HepG2 (cell line): ENCODE measurements at regions not wholly inside any gene's neighbourhood (a gene's known extent, or its start where the extent isn't known, plus 50 kb on each side); places are given as distances from the start of the nearest gene placed in this dataset.
A peak's percentile ranks its signal among the peaks of the same experiment; 100 is the strongest.

Experiments used
- BCL6 ChIP-seq: IDR thresholded peaks from 2 replicates; pipeline ENCODE4 v1.6.1; 2016; ENCODE audit warnings: missing genetic modification reagents, missing compliant biosample characterization
- EP300 ChIP-seq, 3 experiments: sonication (generic) in 1 of 3; formaldehyde crosslinking in 1 of 3; IDR thresholded peaks; 2 replicates each; pipeline versions ENCODE4 v1.5.1 to v1.6.1; 2011 to 2020; ENCODE audit warnings: low read depth in 2 of 3, low read length in 2 of 3, borderline replicate concordance in 1 of 3, improper control_type of control experiment in 1 of 3, mild to moderate bottlenecking in 1 of 3, missing genetic modification reagents in 1 of 3, moderate library complexity in 1 of 3
- FOXA1 ChIP-seq, 2 experiments: fragments of 450-650 bp in 1 of 2; sonication (generic) in 1 of 2; formaldehyde crosslinking in 1 of 2; IDR thresholded peaks; 2 replicates each; pipeline versions ENCODE4 v1.4.0 to v1.6.1; 2016 to 2020; ENCODE audit warnings: missing genetic modification reagents in 1 of 2
- HCFC1 ChIP-seq: fragments of 150-350 bp; IDR thresholded peaks from 2 replicates; pipeline ENCODE4 v1.6.1; 2014; ENCODE audit warnings: low read depth, low read length
- ISL2 ChIP-seq: sonication (generic); formaldehyde crosslinking; IDR thresholded peaks from 2 replicates; pipeline ENCODE4 v1.5.0; 2020; ENCODE audit warnings: missing genetic modification reagents
- MTA3 ChIP-seq: sonication (generic); formaldehyde crosslinking; IDR thresholded peaks from 2 replicates; pipeline ENCODE4 v1.4.0; 2020; ENCODE audit warnings: missing genetic modification reagents
- NCOA2 ChIP-seq: sonication (generic); formaldehyde crosslinking; IDR thresholded peaks from 2 replicates; pipeline ENCODE4 v1.8.0; 2022; ENCODE audit warnings: inconsistent platforms
- NR1H2 ChIP-seq: sonication (generic); formaldehyde crosslinking; IDR thresholded peaks from 2 replicates; pipeline ENCODE4 v1.8.1; 2022; ENCODE audit warnings: low read depth, missing genetic modification reagents, borderline replicate concordance
- RXRB ChIP-seq: IDR thresholded peaks from 2 replicates; pipeline ENCODE4 v1.6.1; 2016; ENCODE audit warnings: borderline replicate concordance, missing genetic modification reagents, missing compliant biosample characterization
- SAP130 ChIP-seq: IDR thresholded peaks from 2 replicates; pipeline ENCODE4 v1.6.1; 2016; ENCODE audit warnings: low read depth
- SMC3 ChIP-seq: IDR thresholded peaks from 2 replicates; pipeline ENCODE4 v1.6.1; 2011; ENCODE audit warnings: low read length, improper control_type of control experiment
- SP4 ChIP-seq: sonication (generic); formaldehyde crosslinking; IDR thresholded peaks from 2 replicates; pipeline ENCODE4 v1.8.1; 2023; ENCODE audit warnings: mild to moderate bottlenecking, missing genetic modification reagents
- ZKSCAN8 ChIP-seq: IDR thresholded peaks from 2 replicates; pipeline ENCODE4 v1.6.1; 2016; ENCODE audit warnings: borderline replicate concordance, missing genetic modification reagents, missing compliant biosample characterization
- ZMYM3 ChIP-seq: sonication (generic); formaldehyde crosslinking; IDR thresholded peaks from 2 replicates; pipeline ENCODE4 v1.5.1; 2020; ENCODE audit warnings: mild to moderate bottlenecking, missing genetic modification reagents
- ZNF10 ChIP-seq: sonication (generic); formaldehyde crosslinking; IDR thresholded peaks from 2 replicates; pipeline ENCODE4 v1.4.0; 2020; ENCODE audit warnings: mild to moderate bottlenecking, low read depth, missing genetic modification reagents, borderline replicate concordance
- ZNF136 ChIP-seq: sonication (generic); formaldehyde crosslinking; IDR thresholded peaks from 2 replicates; pipeline ENCODE4 v1.8.1; 2022; ENCODE audit warnings: low read depth, mild to moderate bottlenecking, moderate library complexity, missing genetic modification reagents
- ZNF329 ChIP-seq: sonication (generic); formaldehyde crosslinking; IDR thresholded peaks from 2 replicates; pipeline ENCODE4 v1.9.0; 2021; ENCODE audit warnings: low read depth, mild to moderate bottlenecking, missing genetic modification reagents
- ZNF619 ChIP-seq: sonication (generic); formaldehyde crosslinking; IDR thresholded peaks from 2 replicates; pipeline ENCODE4 v1.4.0; 2020; ENCODE audit warnings: mild to moderate bottlenecking, missing genetic modification reagents
- ZNF652 ChIP-seq: IDR thresholded peaks from 2 replicates; pipeline ENCODE4 v1.6.1; 2016; ENCODE audit warnings: low read depth, borderline replicate concordance
- ZNF747 ChIP-seq: sonication (generic); formaldehyde crosslinking; IDR thresholded peaks from 2 replicates; pipeline ENCODE4 v1.8.1; 2023; ENCODE audit warnings: missing genetic modification reagents, mild to moderate bottlenecking, borderline replicate concordance
- ZNF75D ChIP-seq: sonication (generic); formaldehyde crosslinking; IDR thresholded peaks from 2 replicates; pipeline ENCODE4 v1.8.1; 2023; ENCODE audit warnings: missing genetic modification reagents, mild to moderate bottlenecking, borderline replicate concordance
- ZSCAN29 ChIP-seq: sonication (generic); formaldehyde crosslinking; conservative IDR thresholded peaks from 2 replicates; pipeline ENCODE4 v1.4.0; 2020; ENCODE audit warnings: mild to moderate bottlenecking, missing genetic modification reagents
- TF ChIP-seq, protein P1 (sequence below): sonication (generic); formaldehyde crosslinking; IDR thresholded peaks from 2 replicates; pipeline ENCODE4 v1.4.0; 2020; ENCODE audit warnings: mild to moderate bottlenecking, low read depth, missing genetic modification reagents
- TF ChIP-seq, protein P2 (sequence below): sonication (generic); formaldehyde crosslinking; IDR thresholded peaks from 2 replicates; pipeline ENCODE4 v1.4.0; 2020; ENCODE audit warnings: missing genetic modification reagents, borderline replicate concordance
- TF ChIP-seq, protein P3 (sequence below): sonication (generic); formaldehyde crosslinking; IDR thresholded peaks from 2 replicates; pipeline ENCODE4 v1.9.0; 2021; ENCODE audit warnings: missing genetic modification reagents, borderline replicate concordance

DNA sequence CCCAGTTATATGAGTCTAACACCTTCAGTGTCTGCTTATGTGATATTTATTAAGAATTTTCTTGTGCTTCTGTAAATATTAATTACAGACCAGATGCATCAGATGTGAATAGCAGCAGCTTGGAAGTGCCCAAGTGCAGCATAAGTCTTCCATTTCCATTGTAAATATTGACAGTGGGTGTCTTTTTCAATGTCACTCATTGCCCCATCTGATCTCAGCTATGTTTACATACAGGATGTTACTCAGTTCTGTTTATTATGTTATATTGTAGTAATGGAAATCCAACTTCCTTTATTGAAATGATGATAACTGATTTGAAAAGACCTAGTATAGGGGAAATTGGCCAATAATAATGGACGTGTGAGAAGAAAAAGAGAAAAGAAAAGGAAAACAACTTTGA is 296.7 kb downstream of the SAMD5 start (continued):
- TF ChIP-seq, protein P1, sequence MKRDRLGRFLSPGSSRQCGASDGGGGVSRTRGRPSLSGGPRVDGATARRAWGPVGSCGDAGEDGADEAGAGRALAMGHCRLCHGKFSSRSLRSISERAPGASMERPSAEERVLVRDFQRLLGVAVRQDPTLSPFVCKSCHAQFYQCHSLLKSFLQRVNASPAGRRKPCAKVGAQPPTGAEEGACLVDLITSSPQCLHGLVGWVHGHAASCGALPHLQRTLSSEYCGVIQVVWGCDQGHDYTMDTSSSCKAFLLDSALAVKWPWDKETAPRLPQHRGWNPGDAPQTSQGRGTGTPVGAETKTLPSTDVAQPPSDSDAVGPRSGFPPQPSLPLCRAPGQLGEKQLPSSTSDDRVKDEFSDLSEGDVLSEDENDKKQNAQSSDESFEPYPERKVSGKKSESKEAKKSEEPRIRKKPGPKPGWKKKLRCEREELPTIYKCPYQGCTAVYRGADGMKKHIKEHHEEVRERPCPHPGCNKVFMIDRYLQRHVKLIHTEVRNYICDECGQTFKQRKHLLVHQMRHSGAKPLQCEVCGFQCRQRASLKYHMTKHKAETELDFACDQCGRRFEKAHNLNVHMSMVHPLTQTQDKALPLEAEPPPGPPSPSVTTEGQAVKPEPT (CRISPR knock-in tag): no peak
- TF ChIP-seq SP4 (CRISPR knock-in tag) (no peak), ISL2 (CRISPR knock-in tag) (no peak), RXRB (CRISPR knock-in tag) (0 out of 2 replicates have a peak, but pooled peaks have one; percentile 20), ZNF10 (CRISPR knock-in tag) (no peak), ZNF136 (no peak), MTA3 (CRISPR knock-in tag) (no peak), SAP130 (CRISPR knock-in tag) (0 out of 2 replicates have a peak, but pooled peaks have one; percentile 32), ZSCAN29 (CRISPR knock-in tag) (no peak), NCOA2 (peak; percentile 48; the same call in 1 of the 2 replicates), ZNF329 (CRISPR knock-in tag) (no peak), BCL6 (CRISPR knock-in tag) (peak; percentile 43; the same call in 1 of the 2 replicates), ZMYM3 (CRISPR knock-in tag) (no peak), FOXA1 (IDR thresholded peaks at IDR 0.05) (peak; percentile 80), FOXA1 (CRISPR knock-in tag; IDR thresholded peaks at IDR 0.05) (peak; percentile 89), EP300 (IDR thresholded peaks at IDR 0.05; ENCODE audit: low read depth in 2 of 2, low read length in 2 of 2) (peak in 1 of 2 experiments; percentile 56; a peak in 1 of 4 replicates), EP300 (CRISPR knock-in tag; IDR thresholded peaks at IDR 0.05; ENCODE audit: borderline replicate concordance) (no peak), ZNF747 (CRISPR knock-in tag) (no peak), ZNF652 (peak; percentile 33; the same call in 1 of the 2 replicates), ZNF75D (CRISPR knock-in tag) (no peak), HCFC1 (no peak), ZKSCAN8 (CRISPR knock-in tag) (no peak), ZNF619 (CRISPR knock-in tag) (no peak), NR1H2 (no peak), SMC3 (no peak)
- TF ChIP-seq, protein P2, sequence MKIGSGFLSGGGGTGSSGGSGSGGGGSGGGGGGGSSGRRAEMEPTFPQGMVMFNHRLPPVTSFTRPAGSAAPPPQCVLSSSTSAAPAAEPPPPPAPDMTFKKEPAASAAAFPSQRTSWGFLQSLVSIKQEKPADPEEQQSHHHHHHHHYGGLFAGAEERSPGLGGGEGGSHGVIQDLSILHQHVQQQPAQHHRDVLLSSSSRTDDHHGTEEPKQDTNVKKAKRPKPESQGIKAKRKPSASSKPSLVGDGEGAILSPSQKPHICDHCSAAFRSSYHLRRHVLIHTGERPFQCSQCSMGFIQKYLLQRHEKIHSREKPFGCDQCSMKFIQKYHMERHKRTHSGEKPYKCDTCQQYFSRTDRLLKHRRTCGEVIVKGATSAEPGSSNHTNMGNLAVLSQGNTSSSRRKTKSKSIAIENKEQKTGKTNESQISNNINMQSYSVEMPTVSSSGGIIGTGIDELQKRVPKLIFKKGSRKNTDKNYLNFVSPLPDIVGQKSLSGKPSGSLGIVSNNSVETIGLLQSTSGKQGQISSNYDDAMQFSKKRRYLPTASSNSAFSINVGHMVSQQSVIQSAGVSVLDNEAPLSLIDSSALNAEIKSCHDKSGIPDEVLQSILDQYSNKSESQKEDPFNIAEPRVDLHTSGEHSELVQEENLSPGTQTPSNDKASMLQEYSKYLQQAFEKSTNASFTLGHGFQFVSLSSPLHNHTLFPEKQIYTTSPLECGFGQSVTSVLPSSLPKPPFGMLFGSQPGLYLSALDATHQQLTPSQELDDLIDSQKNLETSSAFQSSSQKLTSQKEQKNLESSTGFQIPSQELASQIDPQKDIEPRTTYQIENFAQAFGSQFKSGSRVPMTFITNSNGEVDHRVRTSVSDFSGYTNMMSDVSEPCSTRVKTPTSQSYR (CRISPR knock-in tag): no peak
- TF ChIP-seq, protein P3, sequence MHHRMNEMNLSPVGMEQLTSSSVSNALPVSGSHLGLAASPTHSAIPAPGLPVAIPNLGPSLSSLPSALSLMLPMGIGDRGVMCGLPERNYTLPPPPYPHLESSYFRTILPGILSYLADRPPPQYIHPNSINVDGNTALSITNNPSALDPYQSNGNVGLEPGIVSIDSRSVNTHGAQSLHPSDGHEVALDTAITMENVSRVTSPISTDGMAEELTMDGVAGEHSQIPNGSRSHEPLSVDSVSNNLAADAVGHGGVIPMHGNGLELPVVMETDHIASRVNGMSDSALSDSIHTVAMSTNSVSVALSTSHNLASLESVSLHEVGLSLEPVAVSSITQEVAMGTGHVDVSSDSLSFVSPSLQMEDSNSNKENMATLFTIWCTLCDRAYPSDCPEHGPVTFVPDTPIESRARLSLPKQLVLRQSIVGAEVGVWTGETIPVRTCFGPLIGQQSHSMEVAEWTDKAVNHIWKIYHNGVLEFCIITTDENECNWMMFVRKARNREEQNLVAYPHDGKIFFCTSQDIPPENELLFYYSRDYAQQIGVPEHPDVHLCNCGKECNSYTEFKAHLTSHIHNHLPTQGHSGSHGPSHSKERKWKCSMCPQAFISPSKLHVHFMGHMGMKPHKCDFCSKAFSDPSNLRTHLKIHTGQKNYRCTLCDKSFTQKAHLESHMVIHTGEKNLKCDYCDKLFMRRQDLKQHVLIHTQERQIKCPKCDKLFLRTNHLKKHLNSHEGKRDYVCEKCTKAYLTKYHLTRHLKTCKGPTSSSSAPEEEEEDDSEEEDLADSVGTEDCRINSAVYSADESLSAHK: no peak
